ENCODE measurements at regions not wholly inside any gene's neighbourhood (a gene's known extent, or its start where the extent isn't known, plus 50 kb on each side); places are given as distances from the start of the nearest gene placed in this dataset.

- no peaks in the 10 kb centered on the region for H3K36me3 ChIP-seq (ENCODE audit: insufficient read depth, low read depth, low read length)
- H3K27me3 ChIP-seq (ENCODE audit: insufficient read depth, low read length): peaks cover 99% of the 10 kb centered on the region
- H3K4me1 ChIP-seq (ENCODE audit: insufficient read depth, low read length): peaks cover 12% of the 10 kb centered on the region
- no peak overlapping the region for H3K27ac ChIP-seq (ENCODE audit: low read length)
- no peaks in the 10 kb centered on the region for H3K9me3 ChIP-seq (ENCODE audit: insufficient read depth, low read depth, low read length)
- peak overlapping the region; percentile 69 for H3K4me3 ChIP-seq (ENCODE audit: low read length)
- H3K9ac ChIP-seq (ENCODE audit: low read depth, low read length): no peak overlapping the region
Measured at GRCh38 chr2:45168711-45169338, 159.6 kb upstream of the SIX2 start.

- no peaks in the 10 kb centered on the region for H3K36me3 ChIP-seq (ENCODE audit: insufficient read depth, low read depth, low read length)
- H3K9me3 ChIP-seq (ENCODE audit: insufficient read depth, low read depth, low read length): no peaks in the 10 kb centered on the region
- no peak overlapping the region for H3K27ac ChIP-seq (ENCODE audit: low read length)
- no peak overlapping the region for H3K9ac ChIP-seq (ENCODE audit: low read depth, low read length)
- H3K4me3 ChIP-seq (ENCODE audit: low read length): peak overlapping the region; percentile 69; the same call in 1 of the 2 replicates
- H3K4me1 ChIP-seq (ENCODE audit: insufficient read depth, low read length): peaks cover 12% of the 10 kb centered on the region
- peaks cover 98% of the 10 kb centered on the region for H3K27me3 ChIP-seq (ENCODE audit: insufficient read depth, low read length)
Measured at GRCh38 chr2:45167920-45168629, 158.8 kb upstream of the SIX2 start.

GRCh38 chr2:45166229-45166890, 157.1 kb upstream of the SIX2 start:
- H3K9ac ChIP-seq (ENCODE audit: low read depth, low read length): no peak overlapping the region
- no peak overlapping the region for H3K4me3 ChIP-seq (ENCODE audit: low read length)
- H3K27me3 ChIP-seq (ENCODE audit: insufficient read depth, low read length): peaks cover 90% of the 10 kb centered on the region
- H3K36me3 ChIP-seq (ENCODE audit: insufficient read depth, low read depth, low read length): no peaks in the 10 kb centered on the region
- peaks cover 12% of the 10 kb centered on the region for H3K4me1 ChIP-seq (ENCODE audit: insufficient read depth, low read length)
- no peak overlapping the region for H3K27ac ChIP-seq (ENCODE audit: low read length)
- H3K9me3 ChIP-seq (ENCODE audit: insufficient read depth, low read depth, low read length): no peaks in the 10 kb centered on the region

- Histone ChIP-seq H3K4me3 (ENCODE audit: low read length) (no peak overlapping the region), H3K27me3 (ENCODE audit: insufficient read depth, low read length) (peaks cover 53% of the 10 kb centered on the region), H3K9ac (ENCODE audit: low read depth, low read length) (no peak overlapping the region), H3K36me3 (ENCODE audit: insufficient read depth, low read depth, low read length) (no peaks in the 10 kb centered on the region), H3K27ac (ENCODE audit: low read length) (no peak overlapping the region), H3K9me3 (ENCODE audit: insufficient read depth, low read depth, low read length) (no peaks in the 10 kb centered on the region), H3K4me1 (ENCODE audit: insufficient read depth, low read length) (no peaks in the 10 kb centered on the region)
Measured at GRCh38 chr2:45162711-45163110, 153.5 kb upstream of the SIX2 start.

- no peak overlapping the region for H3K4me3 ChIP-seq (ENCODE audit: low read length)
- no peaks in the 10 kb centered on the region for H3K9me3 ChIP-seq (ENCODE audit: insufficient read depth, low read depth, low read length)
- H3K27me3 ChIP-seq (ENCODE audit: insufficient read depth, low read length): no peaks in the 10 kb centered on the region
- no peak overlapping the region for H3K9ac ChIP-seq (ENCODE audit: low read depth, low read length)
- no peaks in the 10 kb centered on the region for H3K4me1 ChIP-seq (ENCODE audit: insufficient read depth, low read length)
- no peaks in the 10 kb centered on the region for H3K36me3 ChIP-seq (ENCODE audit: insufficient read depth, low read depth, low read length)
- no peak overlapping the region for H3K27ac ChIP-seq (ENCODE audit: low read length)
Measured at GRCh38 chr2:45156605-45157004, 147.4 kb upstream of the SIX2 start.

GRCh38 chr2:45154606-45155155, 145.4 kb upstream of the SIX2 start:
- Histone ChIP-seq H3K4me1 (ENCODE audit: insufficient read depth, low read length) (no peaks in the 10 kb centered on the region), H3K9me3 (ENCODE audit: insufficient read depth, low read depth, low read length) (peaks cover 10% of the 10 kb centered on the region), H3K27ac (ENCODE audit: low read length) (no peak overlapping the region), H3K27me3 (ENCODE audit: insufficient read depth, low read length) (no peaks in the 10 kb centered on the region), H3K4me3 (ENCODE audit: low read length) (no peak overlapping the region), H3K9ac (ENCODE audit: low read depth, low read length) (no peak overlapping the region), H3K36me3 (ENCODE audit: insufficient read depth, low read depth, low read length) (no peaks in the 10 kb centered on the region)

- Histone ChIP-seq H3K4me3 (ENCODE audit: low read length) (no peak overlapping the region), H3K9me3 (ENCODE audit: insufficient read depth, low read depth, low read length) (peaks cover 10% of the 10 kb centered on the region), H3K27ac (ENCODE audit: low read length) (no peak overlapping the region), H3K36me3 (ENCODE audit: insufficient read depth, low read depth, low read length) (no peaks in the 10 kb centered on the region), H3K4me1 (ENCODE audit: insufficient read depth, low read length) (no peaks in the 10 kb centered on the region), H3K9ac (ENCODE audit: low read depth, low read length) (no peak overlapping the region), H3K27me3 (ENCODE audit: insufficient read depth, low read length) (no peaks in the 10 kb centered on the region)
Measured at GRCh38 chr2:45154144-45154543, 144.9 kb upstream of the SIX2 start.

GRCh38 chr2:45153121-45153520, 143.9 kb upstream of the SIX2 start:
- peaks cover 10% of the 10 kb centered on the region for H3K9me3 ChIP-seq (ENCODE audit: insufficient read depth, low read depth, low read length)
- no peak overlapping the region for H3K27ac ChIP-seq (ENCODE audit: low read length)

GRCh38 chr2:45152691-45153090, 143.4 kb upstream of the SIX2 start:
- no peaks in the 10 kb centered on the region for H3K36me3 ChIP-seq (ENCODE audit: insufficient read depth, low read depth, low read length)
- H3K9me3 ChIP-seq (ENCODE audit: insufficient read depth, low read depth, low read length): peaks cover 10% of the 10 kb centered on the region
- no peak overlapping the region for H3K9ac ChIP-seq (ENCODE audit: low read depth, low read length)
- no peaks in the 10 kb centered on the region for H3K27me3 ChIP-seq (ENCODE audit: insufficient read depth, low read length)
- H3K4me3 ChIP-seq (ENCODE audit: low read length): no peak overlapping the region
- no peak overlapping the region for H3K27ac ChIP-seq (ENCODE audit: low read length)
- no peaks in the 10 kb centered on the region for H3K4me1 ChIP-seq (ENCODE audit: insufficient read depth, low read length)

More at GRCh38 chr2:45153121-45153520, 143.9 kb upstream of the SIX2 start:
- Histone ChIP-seq H3K27me3 (ENCODE audit: insufficient read depth, low read length) (no peaks in the 10 kb centered on the region), H3K4me3 (ENCODE audit: low read length) (no peak overlapping the region), H3K36me3 (ENCODE audit: insufficient read depth, low read depth, low read length) (no peaks in the 10 kb centered on the region), H3K4me1 (ENCODE audit: insufficient read depth, low read length) (no peaks in the 10 kb centered on the region), H3K9ac (ENCODE audit: low read depth, low read length) (no peak overlapping the region)

- Histone ChIP-seq H3K27ac (ENCODE audit: low read length) (no peak overlapping the region), H3K4me3 (ENCODE audit: low read length) (no peak overlapping the region), H3K9me3 (ENCODE audit: insufficient read depth, low read depth, low read length) (no peaks in the 10 kb centered on the region), H3K4me1 (ENCODE audit: insufficient read depth, low read length) (peaks cover 4% of the 10 kb centered on the region; the same call in 1 of the 2 replicates), H3K9ac (ENCODE audit: low read depth, low read length) (no peak overlapping the region), H3K27me3 (ENCODE audit: insufficient read depth, low read length) (no peaks in the 10 kb centered on the region), H3K36me3 (ENCODE audit: insufficient read depth, low read depth, low read length) (no peaks in the 10 kb centered on the region)
Measured at GRCh38 chr2:45145073-45145899, 136.0 kb upstream of the SIX2 start.

Measured in iPS-20b (cell line).